Skeletal muscle cell (primary cell): ENCODE measurements at regions not wholly inside any gene's neighbourhood (a gene's known extent, or its start where the extent isn't known, plus 50 kb on each side); places are given as distances from the start of the nearest gene placed in this dataset.
"Not testable (repeated sequence)": the region's sequence is repeated elsewhere in the genome, so short reads cannot be mapped to it uniquely, and the experiment has no call there.

ENCODE experiments used
- DNase-seq: peaks from one replicate; pipeline ENCODE4 v3.0.0-alpha.2; 2010; ENCODE audit warnings: low read depth
- H3K4me3 ChIP-seq: 2 replicates; pipeline ENCODE4 v1.5.1; 2011; ENCODE audit warnings: low read depth, mild to moderate bottlenecking, control low read depth, low read length, moderate library complexity

GRCh38 chr4:124867536-124867935, 155.0 kb upstream of the ANKRD50 start:
- no peak overlapping the region for H3K4me3 ChIP-seq
- DNase-seq: peak; percentile 18

DNA sequence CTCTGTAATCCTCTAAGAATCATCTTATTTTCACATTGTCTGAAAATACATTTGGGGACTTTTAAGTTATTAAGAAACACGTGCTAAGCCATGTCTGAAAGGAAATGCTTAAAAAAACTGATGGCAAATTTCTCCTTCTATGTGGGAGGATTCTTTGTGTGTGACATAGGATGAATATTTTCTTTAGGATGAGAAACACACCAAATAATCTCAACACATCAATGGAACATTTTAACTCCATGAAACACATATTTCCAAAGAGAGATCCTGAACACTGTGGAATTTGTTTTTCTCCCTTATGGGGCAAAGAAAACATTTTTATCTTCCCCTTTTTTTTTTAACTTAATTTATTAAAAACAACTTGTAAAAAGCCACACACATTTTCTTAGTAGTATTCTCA, 153.8 kb upstream of the ANKRD50 start:
- DNase-seq: no peak
- no peak overlapping the region for H3K4me3 ChIP-seq

- DNase-seq: peak; percentile 19
- H3K4me3 ChIP-seq: no peak overlapping the region
Measured at GRCh38 chr4:124863040-124863545, 150.6 kb upstream of the ANKRD50 start.

- peak; percentile 46 for DNase-seq
- no peak overlapping the region for H3K4me3 ChIP-seq
Measured at GRCh38 chr4:124862261-124862660, 149.7 kb upstream of the ANKRD50 start.

DNA sequence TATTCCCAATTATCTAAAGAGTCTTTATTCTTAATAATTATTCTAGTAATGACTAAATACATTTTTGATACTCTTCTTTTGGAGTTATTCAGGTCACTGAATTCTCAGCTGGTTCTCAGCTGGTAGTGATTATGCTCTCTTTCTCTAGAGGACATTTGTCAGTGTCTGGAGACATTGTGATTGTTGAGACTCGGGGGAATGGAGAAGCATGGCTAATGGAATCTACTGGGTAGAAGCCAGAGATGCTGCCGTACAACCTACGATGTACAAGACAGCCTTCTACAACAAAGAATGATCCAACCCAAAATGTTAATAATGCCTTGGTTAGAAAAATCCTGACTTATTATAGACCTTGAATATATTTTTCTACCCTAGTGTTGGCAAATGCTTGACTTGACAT, 149.2 kb upstream of the ANKRD50 start:
- no peak for DNase-seq
- no peak overlapping the region for H3K4me3 ChIP-seq

- no peak overlapping the region for H3K4me3 ChIP-seq
- peak; percentile 27 for DNase-seq
Measured at GRCh38 chr4:124854968-124855367, 142.4 kb upstream of the ANKRD50 start.

- H3K4me3 ChIP-seq: no peak overlapping the region
- no peak for DNase-seq
Measured at GRCh38 chr4:124851741-124852140, 139.2 kb upstream of the ANKRD50 start.

GRCh38 chr4:124846306-124846705, 133.8 kb upstream of the ANKRD50 start:
- H3K4me3 ChIP-seq: no peak overlapping the region
- no peak for DNase-seq

- no peak overlapping the region for H3K4me3 ChIP-seq
- DNase-seq: no peak
Measured at GRCh38 chr4:124839786-124840390, 127.4 kb upstream of the ANKRD50 start.

GRCh38 chr4:124833831-124834505, 121.4 kb upstream of the ANKRD50 start:
- H3K4me3 ChIP-seq: no peak overlapping the region
- DNase-seq: no peak

- H3K4me3 ChIP-seq: no peak overlapping the region
- no peak for DNase-seq
Measured at GRCh38 chr4:124828382-124828781, 115.8 kb upstream of the ANKRD50 start.

DNA sequence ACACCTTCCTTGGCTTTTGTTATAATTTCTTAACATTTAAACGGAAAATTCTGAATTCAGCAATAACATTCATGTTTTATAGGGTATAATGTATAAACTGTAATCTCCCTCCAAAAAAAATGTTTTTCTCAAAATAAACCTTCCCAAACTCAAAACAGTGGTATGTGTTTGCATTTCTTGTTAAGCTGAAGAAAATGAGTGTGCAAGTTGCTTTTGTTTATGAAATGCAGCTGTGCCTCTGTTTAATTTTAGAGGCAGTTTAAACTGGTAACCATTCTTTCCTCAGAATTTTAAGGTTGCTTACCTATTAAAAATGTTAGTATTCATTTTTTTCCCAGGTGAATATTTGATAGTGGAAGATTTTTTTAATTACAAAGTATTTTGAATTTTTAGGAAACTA, 105.0 kb upstream of the ANKRD50 start:
- DNase-seq: no peak
- H3K4me3 ChIP-seq: no peak overlapping the region

GRCh38 chr4:124812203-124812602, 99.7 kb upstream of the ANKRD50 start:
- DNase-seq, H3K4me3 ChIP-seq: not testable (repeated sequence)

DNA sequence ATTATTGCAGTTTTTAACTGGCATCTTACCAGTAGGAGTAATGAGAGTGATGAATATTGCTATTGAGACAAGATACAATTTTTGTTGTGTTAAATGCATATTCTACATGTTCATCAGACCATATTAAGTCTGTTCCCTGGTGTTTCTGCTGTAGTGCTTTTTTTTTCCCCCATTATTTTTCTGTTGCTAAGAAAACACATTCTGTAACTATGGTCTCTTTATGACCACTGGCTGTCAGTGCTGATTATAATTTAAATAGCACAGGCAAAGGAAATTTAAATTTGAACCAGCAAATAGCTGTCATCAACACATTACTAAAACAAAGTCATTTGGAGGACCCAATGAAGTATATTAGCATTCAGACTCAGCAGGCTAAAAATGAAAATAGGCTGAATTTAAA, 98.3 kb upstream of the ANKRD50 start:
- no peak for DNase-seq
- no peak overlapping the region for H3K4me3 ChIP-seq

- no peak overlapping the region for H3K4me3 ChIP-seq
- no peak for DNase-seq
Measured at GRCh38 chr4:124807421-124807820, 94.9 kb upstream of the ANKRD50 start.

DNA sequence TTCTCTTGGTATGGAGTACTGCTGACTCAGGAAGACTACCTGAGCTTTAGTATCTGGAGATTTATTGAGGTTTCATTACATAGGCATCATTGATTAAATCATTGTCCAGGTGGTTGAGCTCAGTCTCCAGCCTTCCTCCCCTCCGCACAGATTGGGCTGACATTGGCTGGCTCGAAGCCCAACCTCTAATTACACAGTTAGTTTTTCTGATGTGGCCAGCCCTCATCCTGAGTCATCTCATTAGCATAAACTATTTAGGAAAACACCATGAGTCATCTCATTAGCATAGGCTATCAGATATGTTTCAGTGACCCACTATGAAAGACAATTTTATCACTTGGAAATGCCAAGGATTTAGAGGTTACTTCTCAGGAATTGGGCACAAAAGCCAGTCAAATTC, 93.9 kb upstream of the ANKRD50 start:
- H3K4me3 ChIP-seq: no peak overlapping the region
- DNase-seq: no peak

DNA sequence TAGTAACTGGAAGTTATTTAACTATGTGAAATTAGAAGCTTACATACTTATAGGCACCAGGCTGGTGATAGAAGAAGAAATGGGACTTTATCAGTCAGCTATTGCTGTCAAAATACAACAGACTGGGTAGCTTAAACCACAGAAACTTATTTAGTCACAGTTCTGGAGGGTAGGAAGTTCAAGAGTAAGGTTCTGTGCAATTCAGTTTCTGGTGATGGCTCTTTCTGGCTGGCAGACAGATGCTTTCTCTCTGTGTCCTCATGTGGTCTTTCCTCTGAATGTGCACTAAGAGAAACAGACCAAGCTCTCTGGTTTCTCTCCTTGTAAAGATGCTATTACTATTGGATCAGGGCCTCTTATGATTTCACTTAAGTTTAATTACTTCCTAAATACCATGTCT, 92.1 kb upstream of the ANKRD50 start:
- H3K4me3 ChIP-seq: no peak overlapping the region
- no peak for DNase-seq

DNA sequence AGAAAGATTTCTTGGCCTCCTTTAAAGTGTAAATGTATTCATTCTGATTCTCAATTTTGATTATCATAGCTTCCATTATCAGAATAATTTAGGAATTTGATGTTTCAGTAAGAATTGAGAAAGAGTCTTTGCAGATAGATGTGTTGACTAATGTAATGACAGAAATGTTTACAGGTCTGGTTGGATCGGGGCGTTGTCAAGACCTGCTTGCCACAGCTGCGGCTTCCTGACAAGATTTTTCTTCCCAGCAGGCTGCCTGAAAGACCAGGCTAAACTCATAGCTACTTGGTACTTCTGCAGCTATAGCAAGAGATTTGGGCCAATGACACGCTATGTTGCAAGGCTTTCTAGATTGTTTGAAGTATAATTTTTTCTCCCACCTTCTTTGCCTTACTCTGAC, 91.5 kb upstream of the ANKRD50 start:
- H3K4me3 ChIP-seq: no peak overlapping the region
- no peak for DNase-seq

DNA sequence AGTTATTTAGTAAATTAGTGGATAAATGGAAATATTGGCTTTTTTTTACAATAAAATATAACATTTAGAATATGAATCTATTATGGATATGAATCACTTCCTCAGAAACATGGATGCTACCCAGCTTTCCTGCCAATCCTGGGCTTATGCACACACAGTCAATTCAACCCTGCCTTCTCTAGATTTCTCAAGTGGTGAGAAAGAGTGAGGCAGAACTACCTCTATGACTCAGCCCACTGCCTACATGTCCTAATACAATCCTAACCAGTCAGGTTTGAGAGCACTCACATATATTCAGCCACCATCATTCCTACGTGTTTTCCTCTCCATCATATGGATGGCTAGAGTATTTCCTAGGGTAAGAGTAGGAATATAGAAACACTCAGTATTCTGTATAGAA, 91.1 kb upstream of the ANKRD50 start:
- peak; percentile 16 for DNase-seq
- no peak overlapping the region for H3K4me3 ChIP-seq

GRCh38 chr4:124803026-124803425, 90.5 kb upstream of the ANKRD50 start:
- no peak overlapping the region for H3K4me3 ChIP-seq
- no peak for DNase-seq

GRCh38 chr4:124797223-124797622, 84.7 kb upstream of the ANKRD50 start:
- no peak for DNase-seq

More at GRCh38 chr4:124797223-124797622, 84.7 kb upstream of the ANKRD50 start:
- H3K4me3 ChIP-seq: no peak overlapping the region
